Neural progenitor cell (in vitro differentiated cells): ENCODE measurements at regions not wholly inside any gene's neighbourhood (a gene's known extent, or its start where the extent isn't known, plus 50 kb on each side); places are given as distances from the start of the nearest gene placed in this dataset.

Source experiments
- CTCF ChIP-seq: fragments of 200-600 bp; sonication (generic); IDR thresholded peaks from 2 replicates; pipeline ENCODE4 v1.5.1; 2017; ENCODE audit warnings: antibody characterized with exemption, mild to moderate bottlenecking
- EZH2 ChIP-seq: fragments of 200-600 bp; sonication (generic); IDR thresholded peaks from 2 replicates; pipeline ENCODE4 v1.6.1; 2017; ENCODE audit warnings: antibody characterized with exemption, mild to moderate bottlenecking, moderate library complexity
- EZH2phosphoT487 ChIP-seq: fragments of 200-600 bp; sonication (generic); IDR thresholded peaks from 2 replicates; pipeline ENCODE4 v1.6.1; 2017; ENCODE audit warnings: antibody characterized with exemption

GRCh38 chr17:70794738-70795137, 625.4 kb downstream of the KCNJ2 start:
- TF ChIP-seq CTCF (no peak), EZH2 (no peak), EZH2phosphoT487 (no peak)
